RWPE2 (cell line): ENCODE measurements at regions not wholly inside any gene's neighbourhood (a gene's known extent, or its start where the extent isn't known, plus 50 kb on each side); places are given as distances from the start of the nearest gene placed in this dataset.

Experiments
- ATAC-seq: fragments of 200-7000 bp; cut with Tn5 transposase; 3 replicates; pipeline ENCODE4 v1.9.1; 2021; ENCODE audit warnings: low read depth
- DNase-seq: peaks from one replicate; pipeline ENCODE4 v3.0.0-alpha.2; 2020; ENCODE audit warnings: low spot score
- H3K27ac ChIP-seq: fragments of 450-650 bp; 2 replicates; pipeline ENCODE4 v1.5.1; 2017; ENCODE audit warnings: mild to moderate bottlenecking; ENCODE audit not compliant: poor library complexity, severe bottlenecking
- H3K27me3 ChIP-seq: fragments of 250-450 bp; sonication (Bioruptor Pico); 2 replicates; pipeline ENCODE4 v1.5.1; 2021; ENCODE audit warnings: mild to moderate bottlenecking, moderate library complexity; ENCODE audit not compliant: insufficient read depth, poor library complexity, severe bottlenecking
- H3K36me3 ChIP-seq: fragments of 250-450 bp; sonication (Bioruptor Pico); 2 replicates; pipeline ENCODE4 v1.5.1; 2020; ENCODE audit warnings: low read depth, mild to moderate bottlenecking, moderate library complexity
- H3K4me1 ChIP-seq: fragments of 250-450 bp; sonication (Bioruptor Pico); 2 replicates; pipeline ENCODE4 v1.5.1; 2021; ENCODE audit warnings: mild to moderate bottlenecking, moderate library complexity; ENCODE audit not compliant: insufficient read depth, poor library complexity, severe bottlenecking
- H3K4me3 ChIP-seq: fragments of 250-450 bp; sonication (Bioruptor Pico); 2 replicates; pipeline ENCODE4 v1.5.1; 2021; ENCODE audit warnings: mild to moderate bottlenecking, moderate library complexity; ENCODE audit not compliant: severe bottlenecking
- H3K9me3 ChIP-seq: fragments of 250-450 bp; sonication (Bioruptor Pico); 2 replicates; pipeline ENCODE4 v1.5.1; 2021; ENCODE audit warnings: mild to moderate bottlenecking, moderate library complexity; ENCODE audit not compliant: severe bottlenecking
- CTCF ChIP-seq: fragments of 450-650 bp; IDR thresholded peaks from one replicate; pipeline ENCODE4 v1.5.1; 2017; ENCODE audit warnings: mild to moderate bottlenecking, moderate library complexity; ENCODE audit not compliant: poor library complexity, severe bottlenecking

DNA sequence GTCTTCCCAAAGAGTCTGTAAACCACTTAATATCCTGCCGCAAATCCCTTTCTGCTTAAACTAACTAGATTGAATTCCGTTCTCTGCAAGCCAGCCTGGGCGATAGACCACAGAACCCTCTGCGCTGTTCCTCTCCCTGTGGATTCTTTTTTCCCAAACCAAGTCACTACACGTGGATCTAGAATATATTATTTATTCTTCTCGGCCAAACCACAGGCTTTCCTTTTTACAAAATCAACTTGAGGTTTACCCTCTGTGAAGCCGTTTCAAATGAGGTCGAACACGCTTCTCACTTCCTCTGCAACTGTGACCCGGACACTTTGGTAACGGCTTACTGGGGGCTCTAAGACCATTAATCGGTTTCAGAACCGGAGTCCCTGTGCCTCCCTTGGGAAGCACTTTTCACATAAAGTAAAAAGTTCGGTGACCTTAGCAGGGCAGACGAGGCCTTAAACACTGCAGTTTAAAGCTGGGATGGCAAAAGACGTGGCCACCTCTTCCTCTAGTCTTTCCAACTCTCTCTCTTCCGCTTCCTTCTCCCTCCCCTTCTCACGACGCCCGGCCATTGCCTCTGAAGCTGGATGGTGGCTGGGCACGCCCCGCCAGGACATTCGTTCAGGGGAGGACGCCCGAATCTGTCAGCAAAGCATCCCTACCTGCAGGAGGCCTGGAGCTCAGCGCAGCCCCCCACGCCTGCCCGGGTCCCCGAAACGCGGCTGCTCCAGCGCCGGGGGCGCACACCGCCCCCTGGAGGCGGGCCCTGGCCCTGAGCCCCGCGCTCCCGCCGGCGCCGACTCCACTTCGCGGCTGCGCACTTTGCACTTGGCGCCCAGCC lies 55.0 kb upstream of the FOXC1 start:
- peak overlapping the region; percentile 58 for H3K4me3 ChIP-seq
- H3K4me1 ChIP-seq = peaks cover 3% of the 10 kb centered on the region
- no peaks in the 10 kb centered on the region for H3K9me3 ChIP-seq
- H3K27ac ChIP-seq = no peak overlapping the region
- no peaks in the 10 kb centered on the region for H3K27me3 ChIP-seq
- H3K36me3 ChIP-seq = no peaks in the 10 kb centered on the region
- no peak for DNase-seq
- peak; percentile 82 for ATAC-seq
- TF ChIP-seq CTCF = peak; percentile 97

- Histone ChIP-seq H3K27ac (no peak overlapping the region), H3K4me1 (peaks cover 3% of the 10 kb centered on the region), H3K9me3 (no peaks in the 10 kb centered on the region), H3K36me3 (no peaks in the 10 kb centered on the region), H3K4me3 (no peak overlapping the region), H3K27me3 (no peaks in the 10 kb centered on the region)
- ATAC-seq (no peak), DNase-seq (no peak)
- TF ChIP-seq CTCF = no peak
Observed at GRCh38 chr6:1558388-1558787, 51.3 kb upstream of the FOXC1 start.
